NCI-H774 (cell line): ENCODE measurements at regions not wholly inside any gene's neighbourhood (a gene's known extent, or its start where the extent isn't known, plus 50 kb on each side); places are given as distances from the start of the nearest gene placed in this dataset.

ENCODE experiments used
- DNase-seq: peaks from one replicate; lab custom pipeline; 2025; lab: John Stamatoyannopoulos, UW

DNA sequence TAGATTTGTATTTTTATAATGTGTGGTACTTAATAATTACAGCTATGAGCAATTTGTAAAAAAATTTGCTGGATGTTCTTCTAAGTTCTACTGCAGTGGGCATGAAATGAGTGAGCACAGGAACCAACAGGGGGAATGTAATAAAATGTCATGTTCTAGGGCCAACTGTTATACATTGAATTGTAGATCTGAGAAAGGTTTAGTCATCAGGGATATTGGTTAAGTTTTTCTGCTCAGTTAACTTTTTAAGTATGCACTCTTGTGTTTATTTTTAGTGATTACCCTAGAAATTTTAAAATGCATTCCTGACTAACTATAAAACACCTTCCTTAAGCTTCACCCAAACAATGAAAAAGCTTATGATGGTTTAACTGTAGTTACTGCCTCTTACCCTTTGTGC, 101.8 kb downstream of the CAND1 start:
- no peak for DNase-seq

DNA sequence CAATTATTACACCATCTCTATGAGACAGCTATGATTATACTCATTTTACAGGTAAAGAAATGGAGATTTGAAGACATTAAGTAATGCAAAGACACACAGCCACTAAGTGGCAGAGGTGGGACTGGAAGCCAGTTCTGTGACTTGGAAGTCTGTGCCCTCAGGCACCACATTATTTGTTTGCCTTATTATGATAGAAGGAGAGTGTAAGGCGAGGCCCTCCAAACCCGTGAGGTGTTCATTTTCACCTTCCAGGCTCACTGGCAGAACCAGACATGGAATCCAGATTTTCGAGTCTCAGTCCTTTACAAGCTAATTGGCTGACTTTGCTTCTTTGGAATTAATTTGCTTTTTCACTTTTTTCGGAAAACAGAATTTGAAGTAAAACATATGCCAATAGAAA, 107.9 kb downstream of the CAND1 start:
- no peak for DNase-seq

- DNase-seq: no peak
These were observed 108.4 kb downstream of the CAND1 start for GRCh38 chr12:67377541-67377940.

DNA sequence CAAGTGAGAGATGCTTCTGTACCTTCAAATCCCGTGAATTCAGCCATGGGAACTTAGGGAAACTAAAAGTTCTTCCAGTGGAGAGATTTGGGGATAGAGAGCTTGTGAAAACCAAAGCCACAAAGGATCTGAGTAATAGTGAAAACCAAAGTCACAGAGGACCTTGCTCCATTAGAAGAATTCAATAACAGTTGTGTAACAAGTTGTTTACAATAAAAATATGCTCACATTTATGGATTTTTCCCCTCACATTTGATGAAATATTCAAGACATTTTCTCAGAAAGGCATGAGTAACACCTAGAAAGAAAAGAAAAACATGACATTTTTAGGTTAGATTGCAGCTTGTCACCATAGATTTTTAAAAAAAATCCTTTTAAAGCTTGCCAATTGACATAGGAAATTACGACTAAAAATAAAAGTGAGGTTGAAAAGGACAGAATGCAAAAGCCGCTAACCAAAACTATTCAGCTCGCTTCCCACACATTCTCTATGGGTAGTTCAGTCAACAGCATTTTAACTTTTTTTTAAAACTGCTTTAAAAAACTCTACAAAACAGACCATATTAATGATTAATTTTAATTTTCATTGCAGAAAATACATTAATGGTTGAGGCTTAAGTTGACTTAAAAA, 113.2 kb downstream of the CAND1 start:
- DNase-seq: no peak

DNA sequence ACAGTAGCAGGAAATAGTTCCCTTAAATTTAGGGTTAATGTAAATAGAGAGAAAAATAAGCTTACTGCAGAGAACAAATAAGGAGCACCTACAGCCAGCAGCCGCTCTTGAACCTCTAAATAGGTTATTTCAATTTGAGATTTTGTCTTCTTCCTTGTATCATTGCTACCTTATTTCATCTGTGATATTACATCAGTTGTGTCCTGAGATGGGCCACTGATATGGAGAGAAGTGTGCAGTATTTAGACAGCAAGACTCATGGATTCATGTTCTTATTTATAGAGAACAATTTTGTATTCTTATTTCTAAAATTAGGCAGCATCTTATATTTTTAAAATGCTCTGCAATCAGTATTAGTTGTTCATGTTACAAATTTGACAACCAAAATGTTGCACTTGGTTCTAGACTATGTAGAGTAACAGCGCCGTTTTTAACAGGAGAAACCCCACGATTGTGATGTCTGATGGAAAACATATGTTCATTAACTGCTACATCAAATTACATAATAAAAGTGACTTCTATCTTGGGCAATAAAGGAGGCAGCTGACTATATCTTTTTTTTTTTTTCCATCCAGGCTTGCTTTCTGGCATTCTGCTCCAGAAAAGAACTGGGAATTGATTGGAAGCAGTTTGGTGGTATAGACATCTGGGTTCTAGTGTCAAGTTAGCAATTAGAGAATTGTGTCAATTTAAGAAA, 117.9 kb downstream of the CAND1 start:
- no peak for DNase-seq

DNA sequence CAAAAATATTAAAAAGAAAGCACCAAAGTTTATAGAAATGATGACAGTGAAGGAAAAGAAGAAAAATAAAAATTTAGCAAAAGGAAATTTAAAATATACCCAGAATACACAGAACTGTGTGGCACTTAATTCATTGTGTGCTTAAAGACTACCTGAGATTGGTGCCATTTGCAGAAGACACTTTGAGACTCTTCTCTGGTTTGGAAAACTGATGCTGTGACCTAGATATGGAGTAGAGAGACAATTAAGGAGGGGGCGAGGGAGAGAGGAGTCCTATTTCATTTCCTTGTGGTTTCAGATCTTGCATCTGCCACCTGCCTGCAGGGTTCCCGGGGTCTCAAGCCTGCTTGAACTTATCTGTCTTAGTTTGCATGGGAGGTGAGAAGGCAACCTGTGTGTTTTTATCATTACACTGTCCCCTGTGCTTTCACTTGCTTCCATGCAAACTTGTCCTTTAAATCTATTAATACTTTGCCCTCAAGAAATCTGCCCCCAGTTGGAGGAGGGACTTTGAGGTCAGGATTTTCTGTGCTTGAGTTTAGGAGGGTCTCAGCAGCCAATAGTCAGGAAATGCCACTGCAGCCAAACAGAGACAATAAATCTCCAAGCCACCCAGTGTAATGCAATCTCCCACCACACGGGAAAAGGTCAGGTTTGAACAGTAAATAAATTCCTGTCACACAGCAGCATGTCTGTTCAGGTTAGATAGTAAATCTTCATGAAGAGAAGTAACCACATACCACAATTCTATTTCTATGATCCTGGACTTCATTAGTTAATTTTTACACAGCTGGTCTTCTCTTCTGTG, 119.4 kb downstream of the CAND1 start:
- DNase-seq: no peak

DNA sequence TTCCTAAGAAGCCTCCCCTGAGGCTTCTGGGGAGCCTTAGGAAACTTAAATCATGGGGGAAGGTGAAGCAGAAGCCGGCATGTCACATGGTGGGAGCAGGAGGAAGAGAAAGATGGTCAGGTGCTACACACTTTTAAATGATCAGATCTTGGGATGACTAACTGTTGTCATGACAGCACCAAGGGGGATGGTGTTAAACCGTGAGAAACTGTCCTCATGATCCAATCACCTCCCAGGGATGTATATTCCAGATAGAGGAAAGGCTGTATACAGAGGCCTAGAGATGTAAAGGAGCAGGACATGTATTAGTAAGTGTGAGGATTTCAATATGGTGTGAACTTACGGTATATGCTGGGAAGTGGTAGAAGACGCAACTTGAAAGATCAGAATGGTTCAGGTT, 121.1 kb downstream of the CAND1 start:
- no peak for DNase-seq

DNA sequence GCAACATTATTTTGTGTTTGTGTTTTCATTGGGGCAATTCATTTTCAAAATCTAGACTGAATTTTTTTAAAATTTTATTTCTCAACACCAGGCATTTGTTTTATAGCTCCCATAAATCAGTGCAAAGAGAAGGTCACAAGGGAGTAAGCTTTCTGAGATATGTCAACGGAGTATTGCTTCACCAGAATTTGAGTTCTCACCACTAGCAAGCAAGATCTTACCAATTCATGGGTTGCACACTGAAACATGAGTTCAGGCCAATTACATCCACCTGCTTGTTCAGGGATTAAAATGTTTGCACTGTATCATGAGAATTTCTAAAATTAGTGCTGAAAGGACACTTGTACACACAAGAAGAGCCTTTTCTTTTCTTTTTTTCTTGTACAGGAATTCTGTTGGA, 121.9 kb downstream of the CAND1 start:
- DNase-seq: no peak

GRCh38 chr12:67391656-67392055, 122.5 kb downstream of the CAND1 start:
- DNase-seq: no peak

DNA sequence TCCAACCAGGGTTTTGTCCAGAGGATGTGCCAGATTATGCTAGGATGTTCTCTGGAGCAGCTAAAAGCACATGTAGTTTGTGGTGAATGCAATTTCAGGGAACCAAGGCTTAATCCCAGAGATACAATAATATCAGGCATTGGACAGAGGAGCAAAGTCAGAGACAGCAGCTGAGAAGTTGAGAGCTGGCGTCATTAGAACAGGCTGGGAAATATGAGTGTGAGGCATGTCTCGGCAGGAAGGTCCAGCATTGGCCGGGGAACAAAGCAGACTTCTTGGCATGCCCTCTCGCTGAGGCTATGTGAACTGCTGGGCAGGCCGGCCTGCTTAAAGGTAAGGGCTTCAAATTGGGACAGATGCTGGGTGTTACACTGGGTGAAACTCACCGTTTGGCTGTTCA, 125.4 kb downstream of the CAND1 start:
- no peak for DNase-seq

DNA sequence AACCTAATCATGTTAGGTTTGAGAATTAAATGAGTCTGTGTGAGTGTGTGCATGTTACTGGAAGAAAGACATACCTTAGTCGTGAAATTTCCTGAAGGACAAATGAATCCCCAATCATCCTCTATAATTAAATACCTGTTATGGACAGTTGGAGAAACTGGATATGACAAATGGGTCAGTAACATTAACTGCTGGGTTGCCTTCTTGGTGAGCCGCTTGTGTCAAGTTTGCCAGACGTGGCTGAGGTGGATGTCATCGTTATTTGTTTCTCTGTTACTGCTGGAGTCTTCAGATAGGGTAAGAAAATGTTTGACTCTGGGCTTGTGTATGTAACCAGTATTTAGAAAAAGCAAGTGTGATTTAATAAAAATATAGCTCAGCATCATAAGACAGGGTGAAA, 131.6 kb downstream of the CAND1 start:
- no peak for DNase-seq

- DNase-seq: no peak
These were observed 141.1 kb downstream of the CAND1 start for GRCh38 chr12:67410246-67410645.

GRCh38 chr12:67410667-67411067, 141.5 kb downstream of the CAND1 start:
- no peak for DNase-seq

GRCh38 chr12:67411562-67411961, 142.4 kb downstream of the CAND1 start:
- DNase-seq: no peak

DNA sequence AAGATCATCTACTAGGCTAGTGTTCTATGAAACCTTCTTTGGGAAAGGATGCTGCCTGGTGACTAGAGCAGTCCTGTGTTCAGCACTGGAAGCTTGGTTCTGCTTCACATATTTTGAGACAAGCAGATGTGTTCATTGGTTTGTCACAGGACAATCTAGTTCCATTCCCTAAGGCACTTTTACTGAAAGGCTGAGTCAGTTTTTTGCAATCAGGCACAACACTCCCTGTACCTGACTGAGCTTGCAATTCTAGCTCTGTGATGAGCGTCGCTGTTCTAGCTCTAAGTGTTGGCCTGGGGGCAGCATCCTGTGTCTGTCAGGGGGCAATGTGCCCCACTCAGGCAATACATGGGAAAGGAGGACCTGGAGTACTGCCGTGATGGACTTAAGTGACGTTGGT, 144.4 kb downstream of the CAND1 start:
- no peak for DNase-seq

DNA sequence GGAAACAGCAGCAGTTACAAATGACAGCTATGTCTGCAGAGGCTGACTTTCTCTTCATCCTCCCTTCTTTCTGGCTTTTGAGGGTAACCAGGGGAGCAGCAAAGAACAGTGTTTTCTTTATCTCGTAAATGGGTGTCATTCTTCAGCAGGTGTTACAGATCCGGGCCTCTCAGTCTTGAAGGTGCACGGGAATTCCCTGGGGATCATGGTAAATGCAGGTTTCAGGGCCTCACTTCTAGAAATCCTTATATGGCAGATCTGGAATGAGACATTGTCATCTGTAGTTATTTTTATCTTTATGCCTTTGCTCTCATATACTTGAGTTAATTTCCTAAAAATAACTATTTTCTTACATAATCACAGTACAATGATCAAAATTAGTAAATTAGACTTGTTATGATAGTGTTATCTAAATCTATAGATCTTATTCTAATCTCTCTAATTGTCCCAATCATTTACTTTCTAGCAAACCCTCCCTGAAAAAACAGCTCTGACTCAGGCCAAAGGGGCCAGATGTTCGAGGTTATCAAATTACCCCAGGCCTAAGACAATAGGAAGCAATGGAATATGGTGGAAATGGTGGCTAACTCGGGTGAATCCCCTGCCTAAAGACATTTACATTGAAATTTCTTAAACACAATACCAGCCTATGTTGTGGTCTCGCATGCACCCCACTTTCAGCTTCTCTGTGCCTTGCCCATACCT, 145.0 kb downstream of the CAND1 start:
- no peak for DNase-seq

GRCh38 chr12:67415473-67415872, 146.3 kb downstream of the CAND1 start:
- peak; percentile 14 for DNase-seq

GRCh38 chr12:67419810-67420209, 150.7 kb downstream of the CAND1 start:
- DNase-seq: no peak

DNA sequence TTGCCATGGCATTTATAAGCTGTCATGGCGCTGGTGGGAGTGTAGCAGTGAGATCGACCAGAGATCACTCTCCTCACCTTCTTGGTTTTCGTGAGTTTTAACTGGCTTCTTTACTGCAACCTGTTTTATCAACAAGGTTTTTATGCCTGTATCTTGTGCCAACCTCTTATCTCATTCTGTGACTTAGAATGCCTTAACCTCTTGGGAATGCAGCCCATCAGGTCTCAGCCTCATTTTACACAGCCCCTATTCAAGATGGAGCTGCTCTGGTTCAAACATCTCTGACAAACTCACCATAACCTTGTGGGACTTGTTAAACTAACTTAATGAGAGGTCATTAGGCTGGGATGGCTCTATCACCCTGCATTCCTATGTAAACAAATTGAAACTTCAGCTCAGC, 151.3 kb downstream of the CAND1 start:
- DNase-seq: no peak

- DNase-seq: no peak
These were observed 152.9 kb downstream of the CAND1 start for GRCh38 chr12:67422081-67422480.

DNA sequence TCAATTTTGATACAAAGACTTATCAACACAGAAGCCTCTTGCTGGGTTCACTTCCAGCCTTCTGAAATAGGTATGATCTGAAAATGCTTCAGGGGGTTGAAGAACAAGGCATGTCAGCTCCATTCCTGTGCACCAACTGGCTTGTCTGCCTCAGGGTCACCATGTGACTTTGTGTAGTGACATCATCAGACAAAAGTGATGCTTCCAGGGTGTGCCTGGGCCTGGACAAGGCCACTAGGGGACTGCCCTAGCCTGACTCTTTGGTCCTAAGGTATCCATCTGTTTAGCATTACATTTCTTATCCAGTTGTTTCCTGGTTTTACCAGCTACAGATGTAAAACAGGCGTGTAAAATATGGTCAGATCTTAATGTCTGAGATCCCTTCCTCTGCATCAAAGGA, 155.6 kb downstream of the CAND1 start:
- DNase-seq: no peak

DNA sequence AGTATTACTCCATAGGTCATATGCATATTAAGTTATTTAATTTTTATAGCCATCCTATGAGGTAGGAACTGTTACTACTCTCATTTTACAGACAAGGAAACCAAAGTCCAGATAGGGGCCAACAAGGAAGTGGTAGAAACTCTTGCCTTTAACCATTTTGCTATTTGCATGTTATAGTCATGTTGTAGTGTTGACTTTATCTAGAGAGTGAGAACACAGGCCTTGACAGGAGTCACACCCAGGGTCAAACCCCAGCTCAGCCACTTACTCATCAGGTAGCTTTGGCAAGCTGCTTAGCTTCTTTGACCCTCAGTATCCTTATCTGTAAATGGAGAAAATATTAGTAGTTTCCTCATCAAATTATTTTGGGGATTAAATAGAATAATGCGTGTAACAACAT, 156.2 kb downstream of the CAND1 start:
- no peak for DNase-seq

- DNase-seq: no peak
These were observed 156.9 kb downstream of the CAND1 start for GRCh38 chr12:67426067-67426466.
